A673 (cell line): ENCODE measurements at regions not wholly inside any gene's neighbourhood (a gene's known extent, or its start where the extent isn't known, plus 50 kb on each side); places are given as distances from the start of the nearest gene placed in this dataset.
"Not testable (repeated sequence)": the region's sequence is repeated elsewhere in the genome, so short reads cannot be mapped to it uniquely, and the experiment has no call there.

ENCODE experiments used
- CTCF ChIP-seq: fragments of 300-800, 200-600 bp; sonication (generic); conservative IDR thresholded peaks from 2 replicates; pipeline ENCODE4 v1.5.1; 2017; ENCODE audit warnings: low read depth, mild to moderate bottlenecking, antibody characterized with exemption, low read length, moderate library complexity, mixed read lengths
- EZH2 ChIP-seq: fragments of 200-600 bp; sonication (generic); IDR thresholded peaks from 2 replicates; pipeline ENCODE4 v1.6.1; 2017; ENCODE audit warnings: borderline replicate concordance, low read depth, mild to moderate bottlenecking, mixed read lengths, antibody characterized with exemption, low read length; ENCODE audit not compliant: poor library complexity, severe bottlenecking

- not testable (repeated sequence) for TF ChIP-seq CTCF, EZH2
Measured at GRCh38 chr21:7938223-7938622, 2583.2 kb upstream of the TPTE start.
